HG02884 (cell line): ENCODE measurements at regions not wholly inside any gene's neighbourhood (a gene's known extent, or its start where the extent isn't known, plus 50 kb on each side); places are given as distances from the start of the nearest gene placed in this dataset.
"Not testable (repeated sequence)": the region's sequence is repeated elsewhere in the genome, so short reads cannot be mapped to it uniquely, and the experiment has no call there.

Experiments
- ATAC-seq: cut with Tn5 transposase; IDR thresholded peaks from one replicate; pipeline ENCODE4 v1.9.1; 2021; ENCODE audit warnings: mild to moderate bottlenecking, moderate library complexity; ENCODE audit not compliant: unreplicated experiment

DNA sequence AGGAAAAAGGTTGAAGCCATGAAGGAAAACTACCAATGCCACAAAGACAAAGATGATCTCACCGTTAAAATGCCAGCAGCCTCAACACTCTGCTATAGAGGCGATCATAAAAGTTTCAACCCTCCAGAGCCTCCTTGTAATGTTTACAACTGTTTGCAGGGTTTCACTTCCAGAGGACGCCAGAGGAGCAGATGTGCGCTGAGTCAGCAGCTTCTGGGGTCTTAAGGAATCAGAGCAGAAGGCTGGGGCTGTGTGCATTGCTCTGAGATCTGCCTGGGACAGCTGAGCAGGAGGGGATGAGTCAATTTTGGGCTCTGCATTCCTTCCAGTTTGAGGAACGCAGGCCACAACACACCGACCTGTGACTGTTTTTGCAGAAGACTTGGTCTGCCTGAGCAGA lies 98.3 kb downstream of the TMEM130 start:
- ATAC-seq = no peak

DNA sequence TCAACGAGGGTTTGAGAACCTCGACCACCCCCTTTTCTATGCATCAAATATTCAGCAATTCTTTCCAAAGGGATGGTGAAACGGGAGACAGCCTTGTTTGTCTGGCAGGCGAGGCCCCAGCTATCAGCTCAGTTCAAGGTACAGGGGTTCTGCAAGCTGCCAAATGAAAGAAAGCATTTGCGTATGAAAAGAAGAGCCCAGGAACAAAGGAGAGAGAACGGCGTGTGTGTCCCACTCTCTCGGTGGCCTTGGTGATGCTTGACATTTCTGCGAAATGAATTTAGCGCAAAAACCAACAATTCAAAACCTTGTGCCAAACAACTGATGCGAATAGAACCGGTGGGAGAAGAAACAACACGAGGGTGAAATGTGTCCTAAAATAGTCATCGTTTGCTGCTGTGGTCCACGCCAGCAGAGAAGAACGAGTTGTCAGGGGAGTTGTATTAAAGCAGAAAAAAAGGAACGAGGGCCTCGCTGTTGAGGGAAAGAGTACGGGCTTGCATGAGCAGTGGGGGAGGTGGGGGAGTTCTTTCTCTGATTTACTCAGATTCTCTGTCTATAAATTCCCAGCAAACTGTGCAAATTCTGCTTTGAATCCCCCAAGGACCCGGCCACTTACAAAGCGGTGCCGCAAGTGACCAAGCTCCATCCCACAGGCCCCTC lies 97.7 kb downstream of the TMEM130 start:
- ATAC-seq = no peak

DNA sequence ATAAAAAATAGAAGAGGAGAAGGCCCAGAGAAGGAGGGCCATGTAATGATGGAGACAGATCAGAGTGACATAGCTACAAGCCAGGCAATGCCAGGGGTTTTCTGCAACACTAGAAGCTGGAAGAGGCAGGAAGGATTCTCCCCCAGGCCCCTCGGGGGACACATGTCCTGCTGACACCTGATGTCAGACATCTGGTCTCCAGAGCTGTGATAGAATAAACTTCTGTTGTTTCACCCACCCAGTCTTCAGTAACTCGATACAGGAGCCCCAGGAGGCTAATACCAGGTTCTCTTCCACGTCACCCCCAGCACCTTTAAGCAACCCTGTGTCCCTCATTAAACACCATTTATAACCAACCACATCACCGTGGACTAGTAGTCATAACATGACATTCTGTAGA lies 94.9 kb downstream of the TMEM130 start:
- ATAC-seq = no peak

- no peak for ATAC-seq
Measured at GRCh38 chr7:98777051-98777450, 92.8 kb downstream of the TMEM130 start.

GRCh38 chr7:98778421-98778820 lies 91.4 kb downstream of the TMEM130 start:
- no peak for ATAC-seq

DNA sequence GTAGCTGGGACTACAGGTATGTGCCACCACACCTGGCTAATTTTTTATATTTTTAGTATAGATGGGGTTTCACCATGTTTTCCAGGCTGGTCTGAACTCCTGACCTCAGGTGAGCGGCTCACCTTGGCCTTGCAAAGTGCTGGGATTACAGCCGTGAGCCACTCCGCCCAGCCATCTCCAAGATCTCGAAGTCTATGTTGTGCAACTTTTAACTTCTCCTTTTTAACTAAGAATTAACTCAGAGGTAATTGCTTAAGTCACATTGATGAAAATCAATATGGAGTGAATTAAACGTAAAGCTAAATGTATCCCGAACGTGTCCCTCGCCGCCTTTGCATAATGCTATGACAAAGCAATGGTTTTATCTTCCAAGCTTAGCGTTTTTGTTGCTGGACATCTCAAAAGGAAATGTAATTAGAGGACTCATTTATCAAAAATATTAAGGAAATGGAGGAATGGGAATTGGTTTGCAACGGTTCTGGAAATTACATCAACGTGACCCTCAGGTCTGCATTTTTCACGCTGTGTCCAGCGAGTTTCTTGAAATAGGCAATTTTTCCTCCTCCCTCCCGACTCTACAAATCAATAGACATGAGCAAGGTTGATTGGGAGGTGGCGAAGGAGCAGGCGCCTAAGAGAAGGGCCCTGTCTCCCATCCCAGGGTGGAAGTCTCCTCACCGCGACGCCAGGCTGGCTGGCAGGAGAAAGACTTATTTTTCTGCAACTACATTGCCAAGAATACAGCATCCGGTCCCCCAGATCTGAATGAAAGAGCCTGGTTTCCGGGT lies 89.8 kb downstream of the TMEM130 start:
- no peak for ATAC-seq

GRCh38 chr7:98784216-98784785 lies 85.5 kb downstream of the TMEM130 start:
- ATAC-seq = no peak

DNA sequence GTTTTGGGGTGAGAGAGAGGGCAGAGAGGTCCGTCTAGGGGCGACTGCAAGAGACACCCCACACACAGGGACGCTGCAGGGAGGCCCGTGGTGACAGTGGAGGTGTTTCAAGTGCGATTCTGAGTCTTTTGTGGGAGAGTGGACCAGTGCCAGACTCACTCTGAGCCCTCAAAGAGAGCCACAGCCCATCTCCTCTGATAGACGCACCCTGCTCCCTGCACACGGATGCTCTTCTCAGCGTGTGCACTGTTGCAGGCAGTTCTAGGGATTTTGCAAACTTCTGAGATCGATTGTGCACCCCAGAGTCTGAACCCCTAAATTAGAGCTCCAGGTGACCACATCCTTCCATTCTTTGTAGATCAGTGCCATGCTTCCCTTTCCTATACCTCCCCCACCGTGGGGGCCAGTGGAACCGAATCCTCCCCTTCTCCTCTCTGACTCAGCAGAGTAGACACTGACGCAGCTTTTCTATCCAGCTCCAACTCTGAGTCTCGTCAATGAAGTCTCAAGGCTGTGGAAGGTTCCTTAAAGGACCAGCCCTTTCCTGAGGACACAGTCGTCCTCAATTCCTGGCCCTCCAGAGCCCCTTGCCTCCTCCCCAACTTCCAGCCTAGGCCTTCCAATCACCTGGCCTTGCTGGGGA lies 83.8 kb downstream of the TMEM130 start:
- no peak for ATAC-seq

GRCh38 chr7:98788966-98789365 lies 80.8 kb downstream of the TMEM130 start:
- ATAC-seq = no peak

- ATAC-seq = not testable (repeated sequence)
Measured at GRCh38 chr7:98794453-98794852, 75.4 kb downstream of the TMEM130 start.

GRCh38 chr7:98795741-98796493 lies 73.9 kb downstream of the TMEM130 start:
- peak; percentile 88 for ATAC-seq
